ENCODE measurements at regions not wholly inside any gene's neighbourhood (a gene's known extent, or its start where the extent isn't known, plus 50 kb on each side); places are given as distances from the start of the nearest gene placed in this dataset.

GRCh38 chr3:152218602-152219001 is 50.1 kb upstream of the MBNL1 start:
- Histone ChIP-seq H3K4me3 (peak overlapping the region; percentile 37), H3K4me1 (peaks cover 39% of the 10 kb centered on the region), H3K27ac (peak overlapping the region; percentile 65), H3K36me3 (ENCODE audit: insufficient read depth in 1 of 2, low read depth in 1 of 2) (no peaks in the 10 kb centered on the region), H3K27me3 (ENCODE audit: insufficient read depth in 3 of 3, low read length in 2 of 3) (no peaks in the 10 kb centered on the region), H3K9me3 (no peaks in the 10 kb centered on the region)
- WGBS, 3 donors, result 91 to 97% (median 94%) methylated on average over 1 of the region's 1 CpG
- no peak for ATAC-seq
- no peak for TF ChIP-seq CTCF (IDR thresholded peaks at IDR 0.05)
- no peak for DNase-seq
- intact Hi-C loops (cut with DNase I), result no loop called here
